Suppressor macrophage treated with lipopolysaccharide for 4 hours (primary cell): ENCODE measurements at regions not wholly inside any gene's neighbourhood (a gene's known extent, or its start where the extent isn't known, plus 50 kb on each side); places are given as distances from the start of the nearest gene placed in this dataset.
"Not testable (repeated sequence)": the region's sequence is repeated elsewhere in the genome, so short reads cannot be mapped to it uniquely, and the experiment has no call there.

Experiments
- DNase-seq: peaks from one replicate; pipeline ENCODE4 v3.0.0-alpha.2; 2020

DNA sequence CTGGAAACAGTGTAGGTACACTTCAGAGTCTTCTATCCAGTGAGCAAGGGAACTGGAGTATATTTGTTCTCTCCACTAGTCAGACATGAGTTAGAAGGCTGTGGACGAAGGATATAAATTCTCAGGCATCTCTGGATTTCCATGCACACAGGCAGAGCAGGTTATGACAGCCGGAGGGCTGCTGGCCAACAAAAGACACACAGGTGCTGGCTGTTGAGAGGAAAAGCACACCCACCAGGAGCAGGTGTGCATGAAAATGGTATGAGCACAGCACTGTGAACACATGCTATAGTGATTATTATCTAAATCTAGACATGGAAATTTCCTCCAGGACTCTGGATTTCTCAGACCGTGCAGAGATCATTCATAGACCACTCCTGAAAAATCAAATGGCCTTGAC is 444.7 kb upstream of the RPS6KA3 start:
- no peak for DNase-seq

DNA sequence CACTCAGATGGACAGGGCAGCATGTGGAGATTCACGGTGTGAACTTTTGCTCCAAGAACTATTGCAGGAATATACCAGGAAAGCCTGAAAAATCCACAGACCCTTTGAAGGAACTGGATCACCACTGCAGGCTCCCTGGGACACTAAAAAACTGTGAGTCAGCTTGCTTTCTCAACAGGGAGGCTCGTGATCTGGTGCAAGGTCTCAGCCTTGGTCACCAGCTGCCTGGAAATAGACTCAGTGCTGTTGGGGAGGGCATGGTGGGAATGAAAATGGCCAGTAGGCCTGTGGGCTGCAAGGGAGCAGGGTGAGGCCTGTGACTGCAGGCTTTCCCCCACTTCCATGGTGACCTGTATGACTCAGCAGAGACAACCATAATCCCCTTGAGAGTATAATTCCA is 426.4 kb upstream of the RPS6KA3 start:
- no peak for DNase-seq

DNA sequence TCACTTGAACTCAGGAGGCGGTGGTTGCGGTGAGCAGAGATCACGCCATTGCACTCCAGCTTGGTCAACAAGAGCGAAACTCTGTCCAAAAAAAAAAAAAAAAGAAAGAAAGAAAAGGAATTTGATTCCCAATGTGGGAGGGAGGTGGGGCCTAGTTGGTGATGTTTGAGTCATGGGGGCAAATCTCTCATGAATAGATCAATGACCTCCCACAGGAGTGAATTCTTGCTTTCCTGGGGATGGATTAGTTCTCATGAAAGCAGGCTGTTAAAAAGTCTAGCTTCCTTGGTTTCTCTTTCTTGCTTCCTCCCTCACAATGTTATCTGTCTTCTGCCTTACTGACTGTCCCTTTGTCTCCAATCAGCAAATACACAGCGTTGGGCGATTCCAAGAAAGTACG is 419.5 kb upstream of the RPS6KA3 start:
- no peak for DNase-seq

DNA sequence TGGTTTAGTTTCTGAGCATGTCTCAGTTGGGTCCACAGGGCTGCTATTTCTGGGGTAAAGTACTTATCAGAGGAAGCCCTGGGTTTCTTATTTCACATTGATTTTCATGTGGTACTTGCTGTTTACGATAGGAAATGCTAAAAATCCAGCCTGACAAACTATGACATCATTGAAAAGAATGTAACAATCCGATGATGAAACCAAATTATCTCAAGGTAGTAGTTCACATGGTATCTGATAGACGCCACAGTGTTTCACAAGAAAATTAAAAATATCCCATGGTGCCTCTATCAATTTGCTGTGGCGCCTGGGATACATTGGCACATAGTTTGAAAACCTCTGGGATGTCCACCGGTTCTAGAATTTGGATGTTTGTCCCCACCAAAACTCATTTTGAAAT is 418.9 kb upstream of the RPS6KA3 start:
- DNase-seq, result no peak

DNA sequence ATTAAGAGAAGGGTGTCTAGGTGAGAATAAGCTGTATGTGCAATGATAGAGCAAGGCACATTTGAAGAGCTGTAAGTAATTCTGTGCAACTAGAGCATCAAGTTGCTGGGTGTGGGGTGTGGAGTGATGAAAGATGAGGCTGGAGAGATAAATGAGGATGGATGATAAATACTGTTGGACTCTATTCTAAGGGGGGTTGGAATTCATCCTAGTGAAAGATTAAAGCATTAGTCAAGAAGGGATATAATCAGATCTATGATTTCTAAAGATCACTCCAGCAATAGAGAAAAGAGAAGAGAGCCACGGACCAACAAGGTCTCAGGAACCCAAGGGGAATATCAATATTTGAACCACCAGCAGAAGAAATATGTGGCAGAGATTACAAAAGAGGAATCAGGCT is 415.0 kb upstream of the RPS6KA3 start:
- DNase-seq, result no peak

GRCh38 chrX:20680998-20681397 is 414.3 kb upstream of the RPS6KA3 start:
- DNase-seq, result no peak

DNA sequence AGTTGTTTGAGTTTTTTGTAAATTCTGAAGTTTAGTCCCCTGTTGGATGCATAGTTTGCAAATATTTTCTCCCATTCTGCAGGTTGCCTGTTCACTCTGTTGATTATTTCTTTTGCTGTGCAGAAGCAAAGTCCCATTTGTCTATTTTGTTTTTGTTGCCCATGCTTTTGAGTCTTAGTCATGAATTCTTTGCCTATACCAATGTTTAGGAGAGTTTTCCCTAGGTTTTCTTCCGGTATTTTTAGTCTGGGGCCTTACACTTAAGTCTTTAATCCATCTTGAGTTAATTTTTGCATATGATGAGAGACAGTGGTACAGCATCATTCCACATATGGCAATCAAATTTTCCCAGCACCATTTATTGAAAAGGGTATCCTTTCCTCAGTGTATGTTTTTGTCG is 405.8 kb upstream of the RPS6KA3 start:
- no peak for DNase-seq

DNA sequence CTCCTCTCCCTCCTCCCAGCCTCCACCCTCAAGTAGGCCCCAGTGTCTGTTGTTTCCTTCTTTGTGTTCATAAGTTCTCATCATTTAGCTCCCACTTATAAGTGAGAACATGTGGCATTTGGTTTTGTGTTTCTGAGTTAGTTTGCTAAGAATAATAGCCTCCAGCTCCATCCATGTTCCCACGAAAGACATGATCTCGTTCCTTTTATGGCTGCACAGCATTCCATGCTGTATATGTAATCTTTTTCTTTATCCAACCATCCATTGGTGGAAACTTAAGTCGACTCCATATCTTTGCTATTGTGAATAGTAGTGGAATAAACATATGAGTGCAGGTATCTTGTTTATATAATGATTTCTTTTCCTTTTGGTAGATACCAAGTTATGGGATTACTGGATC is 405.0 kb upstream of the RPS6KA3 start:
- not testable (repeated sequence) for DNase-seq

DNA sequence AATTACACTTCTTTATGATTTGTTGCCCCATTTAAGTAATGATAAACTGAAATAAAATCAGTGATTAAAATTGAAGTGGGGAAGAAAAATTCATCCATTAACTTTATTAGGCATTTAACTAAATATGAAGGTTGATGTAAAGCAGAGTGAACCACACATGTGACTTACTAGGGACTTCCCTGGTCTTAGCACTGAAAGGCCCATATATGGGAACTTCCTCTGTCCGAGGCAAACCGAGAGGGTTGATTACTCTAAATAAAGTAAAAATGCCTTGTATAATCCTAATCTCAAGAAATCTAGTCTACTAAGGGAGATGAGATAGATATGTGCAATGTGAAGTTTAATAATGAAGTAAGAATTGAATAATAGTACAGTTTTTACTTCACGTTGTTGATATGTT is 403.9 kb upstream of the RPS6KA3 start:
- no peak for DNase-seq

DNA sequence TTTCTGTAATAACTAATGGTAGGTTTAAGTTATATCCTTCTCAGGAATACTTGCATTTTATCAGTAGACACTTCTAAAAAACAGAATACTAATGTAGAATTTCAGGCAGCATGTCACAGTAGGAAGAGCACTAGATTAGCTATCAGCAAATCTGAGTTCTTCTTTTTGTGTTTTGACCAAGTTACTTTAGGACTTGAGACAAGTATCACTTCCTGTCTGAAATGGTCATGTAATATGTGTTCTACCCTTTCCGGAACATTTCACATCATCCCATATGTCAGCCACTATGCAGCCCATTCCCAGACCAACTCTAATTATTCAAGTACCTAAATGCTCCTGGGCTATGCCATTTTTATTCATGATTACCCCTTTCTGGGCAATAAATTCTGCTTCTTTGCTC is 401.8 kb upstream of the RPS6KA3 start:
- DNase-seq, result no peak

DNA sequence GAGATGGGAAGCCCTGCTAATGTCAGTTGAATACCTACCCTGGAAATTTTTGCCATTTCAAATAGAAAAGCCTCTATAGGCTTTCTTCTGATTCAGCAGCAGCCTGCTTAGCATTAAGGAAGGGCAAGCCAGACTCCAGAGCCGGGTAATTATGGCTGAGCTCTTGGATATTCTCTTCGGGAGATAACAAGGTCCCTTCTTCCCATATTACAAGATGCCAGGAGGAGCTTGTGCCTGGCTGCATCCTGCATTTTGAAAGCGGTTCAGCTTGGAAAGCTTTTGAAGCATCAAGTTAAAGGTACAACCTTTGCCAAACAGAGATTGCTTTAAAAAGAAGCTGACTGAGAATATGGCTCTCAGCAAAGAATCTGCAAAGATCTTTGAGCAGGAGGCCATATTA is 399.6 kb upstream of the RPS6KA3 start:
- no peak for DNase-seq

DNA sequence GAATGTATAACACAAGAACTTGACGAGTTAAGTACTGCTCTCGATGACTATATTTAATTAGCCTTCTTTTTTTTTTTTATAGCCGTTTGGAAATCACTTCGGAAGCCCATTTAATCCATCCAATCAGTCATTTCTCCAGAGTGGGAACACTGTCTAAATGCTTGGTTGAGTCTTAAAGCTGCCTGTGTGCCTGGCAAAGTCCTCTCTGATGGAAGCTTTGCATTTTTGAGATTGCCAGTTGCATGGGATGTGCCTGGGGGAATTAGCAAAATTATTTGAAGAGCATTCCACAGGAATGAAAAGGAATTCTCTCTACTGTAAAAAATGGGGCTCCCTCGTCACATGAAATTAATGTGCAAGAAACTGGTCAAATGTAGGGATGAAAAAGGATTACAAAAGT is 398.8 kb upstream of the RPS6KA3 start:
- DNase-seq, result no peak

DNA sequence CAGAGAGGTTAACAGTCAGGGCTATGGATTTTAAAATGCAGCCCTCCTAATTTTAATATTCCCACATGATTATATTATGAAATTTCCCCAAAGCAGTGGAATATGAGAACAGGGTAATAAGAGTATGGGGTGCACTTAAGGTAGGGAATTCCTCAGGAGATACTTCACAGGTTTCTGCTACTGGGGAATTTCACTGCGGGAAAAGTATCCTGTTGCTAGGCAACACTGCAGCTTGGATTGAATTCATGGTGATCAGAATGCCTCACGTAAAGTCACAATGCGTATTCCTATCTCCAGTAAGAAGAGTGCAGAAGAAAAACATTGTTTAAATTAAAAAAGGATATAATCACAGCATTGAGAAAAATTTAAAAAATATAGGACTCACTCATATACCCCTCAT is 398.1 kb upstream of the RPS6KA3 start:
- DNase-seq, result no peak

- DNase-seq, result no peak
Observed at GRCh38 chrX:20664131-20664530, 397.4 kb upstream of the RPS6KA3 start.

- DNase-seq, result no peak
Observed at GRCh38 chrX:20663336-20663735, 396.6 kb upstream of the RPS6KA3 start.

DNA sequence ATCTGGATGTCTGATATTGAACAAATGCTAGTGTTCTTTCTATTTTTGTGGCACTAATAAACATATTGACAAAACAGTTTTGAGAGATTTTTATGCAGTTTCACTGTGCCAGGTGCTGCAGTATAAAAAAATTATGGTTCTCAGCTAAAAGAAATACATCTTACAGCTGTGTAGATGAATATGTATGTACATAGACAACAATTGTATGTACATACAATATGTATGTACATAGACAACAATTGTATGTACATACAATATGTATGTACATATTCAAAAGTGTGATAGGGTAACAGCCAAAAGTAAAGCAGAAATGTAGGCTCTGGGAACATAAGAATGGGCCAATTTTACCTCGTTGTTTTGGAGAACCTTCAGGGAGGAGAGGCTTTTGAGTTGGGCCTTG is 390.0 kb upstream of the RPS6KA3 start:
- DNase-seq, result no peak

DNA sequence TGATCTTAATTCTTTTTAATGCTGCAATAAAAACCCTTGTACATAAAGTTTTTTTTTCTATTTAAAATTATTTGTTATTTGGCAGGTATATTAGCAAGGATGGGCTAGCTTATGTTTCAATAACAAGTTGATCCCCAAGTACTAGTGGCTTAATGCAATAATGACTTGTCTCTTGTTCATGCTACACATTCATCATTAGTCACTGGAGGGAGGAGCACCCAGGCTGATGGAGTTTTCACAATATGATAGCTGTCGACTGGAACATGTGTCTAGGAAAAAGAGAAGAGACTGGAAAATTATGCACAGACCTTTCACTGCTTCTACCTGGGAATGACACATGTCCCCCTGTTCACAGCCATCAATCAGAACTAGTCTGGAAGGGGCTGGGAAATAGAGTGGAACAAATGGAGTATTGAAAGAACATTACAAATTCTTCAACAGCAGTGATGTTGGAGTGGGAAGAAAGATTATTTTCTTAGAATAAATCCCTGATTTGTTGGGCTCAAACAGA is 387.9 kb upstream of the RPS6KA3 start:
- DNase-seq, result no peak

GRCh38 chrX:20653070-20653469 is 386.4 kb upstream of the RPS6KA3 start:
- DNase-seq, result no peak

- DNase-seq, result no peak
Observed at GRCh38 chrX:20641954-20642353, 375.2 kb upstream of the RPS6KA3 start.

DNA sequence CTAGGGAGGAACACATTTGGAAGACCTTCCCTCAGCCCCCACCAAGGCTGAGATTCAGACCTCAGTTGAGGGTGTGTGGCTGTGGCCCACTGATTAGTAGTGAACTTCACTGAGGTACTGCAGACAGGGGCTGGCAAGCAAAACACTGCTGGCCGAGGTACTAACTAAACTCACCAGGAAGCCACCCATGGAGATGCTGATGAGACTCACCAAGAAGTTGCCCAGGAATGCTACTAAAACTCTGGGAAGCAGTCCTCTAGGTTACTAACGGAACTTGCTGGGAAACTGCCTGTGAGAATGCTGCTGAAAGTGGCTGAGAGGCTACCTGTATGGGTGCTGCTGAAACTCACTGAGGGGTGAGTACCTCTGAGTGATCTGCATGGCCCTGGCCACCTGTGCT is 372.4 kb upstream of the RPS6KA3 start:
- no peak for DNase-seq

- DNase-seq, result no peak
Observed at GRCh38 chrX:20637351-20637750, 370.6 kb upstream of the RPS6KA3 start.

DNA sequence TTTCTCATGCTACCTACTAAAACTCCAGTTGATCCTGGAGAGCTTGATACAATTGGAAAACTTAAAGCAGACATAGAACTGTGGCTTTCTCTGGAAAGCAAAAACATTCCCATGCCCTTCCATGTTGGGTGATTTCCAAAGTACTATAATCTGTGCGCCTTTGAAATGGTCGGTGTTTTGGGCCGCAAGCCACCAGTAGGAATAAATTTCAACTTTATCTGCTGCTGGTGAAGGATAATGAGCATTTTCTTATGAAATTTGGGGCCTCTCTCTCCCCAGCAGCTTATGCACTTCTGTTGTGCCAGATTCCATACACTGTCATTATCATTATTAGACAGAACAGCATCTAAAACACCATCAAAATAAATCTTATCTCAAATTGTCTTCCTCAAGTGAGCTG is 366.7 kb upstream of the RPS6KA3 start:
- DNase-seq, result no peak

DNA sequence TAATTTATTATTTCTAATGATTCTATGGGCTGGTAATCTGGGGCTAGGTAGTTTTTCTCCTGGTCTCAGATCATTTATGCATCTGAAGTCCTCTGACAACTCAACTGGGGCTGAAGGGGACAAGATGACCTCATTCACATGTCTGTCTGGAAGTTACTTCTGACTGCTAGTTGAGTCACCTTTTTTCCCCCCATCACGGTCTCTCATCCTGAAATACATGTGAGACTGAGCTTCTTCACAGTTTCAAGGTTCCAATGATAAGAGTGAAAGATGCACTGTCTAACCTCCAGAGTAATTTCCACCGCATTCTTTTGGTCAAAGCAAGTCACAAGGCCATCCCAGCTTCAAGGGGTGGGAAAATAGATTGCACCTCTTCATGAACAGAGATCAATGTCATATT is 356.7 kb upstream of the RPS6KA3 start:
- no peak for DNase-seq

- DNase-seq, result peak; percentile 3
Observed at GRCh38 chrX:20620306-20620705, 353.6 kb upstream of the RPS6KA3 start.

- no peak for DNase-seq
Observed at GRCh38 chrX:20609916-20610415, 343.3 kb upstream of the RPS6KA3 start.

GRCh38 chrX:20606831-20607230 is 340.1 kb upstream of the RPS6KA3 start:
- no peak for DNase-seq
